ENCODE measurements at regions not wholly inside any gene's neighbourhood (a gene's known extent, or its start where the extent isn't known, plus 50 kb on each side); places are given as distances from the start of the nearest gene placed in this dataset.

- H3K4me2 ChIP-seq (replicated peaks; ENCODE audit: low read depth, low read length, poor library complexity, severe bottlenecking): no peak overlapping the region
- H3K9me3 ChIP-seq (ENCODE audit: control extremely low read depth in 1 of 3, control insufficient read depth in 2 of 3, insufficient read depth in 1 of 3, low read length in 2 of 3): peaks cover 0 to 1% (median 0%) of the 10 kb centered on the region in 3 donors
- no peak for ATAC-seq (ENCODE audit: low read depth)
- H3K4me3 ChIP-seq (ENCODE audit: control extremely low read depth in 1 of 5, extremely low read depth in 1 of 5, insufficient read depth in 1 of 5, low read depth in 2 of 5, low read length in 4 of 5): no peak overlapping the region
- H2AFZ ChIP-seq (ENCODE audit: insufficient read depth, low read depth, low read length, poor library complexity, severe bottlenecking): no peak overlapping the region
- no peak overlapping the region for H3K9ac ChIP-seq (ENCODE audit: low read length)
- H3K9me3 Mint-ChIP-seq (ENCODE audit: insufficient read depth): no peaks in the 10 kb centered on the region
- H4K20me1 ChIP-seq (ENCODE audit: control insufficient read depth, insufficient read depth, low read length, poor library complexity, severe bottlenecking): no peaks in the 10 kb centered on the region
- no peaks in the 10 kb centered on the region for H3K4me1 ChIP-seq (ENCODE audit: control insufficient read depth in 2 of 2, insufficient read depth in 2 of 2, low read length in 2 of 2)
- CTCF ChIA-PET: no interaction called here
- no peaks in the 10 kb centered on the region for H3K27me3 Mint-ChIP-seq
- DNase-seq: no peak
- no peak for TF ChIP-seq CTCF (IDR thresholded peaks at IDR 0.05)
- TF ChIP-seq EZH2 (IDR thresholded peaks at IDR 0.05; ENCODE audit: borderline replicate concordance, insufficient read depth, low read depth, low read length, poor library complexity, severe bottlenecking): no peak
- no peaks in the 10 kb centered on the region for H3K36me3 ChIP-seq (replicated peaks in 1 of 2; ENCODE audit: control extremely low read depth in 1 of 2, control insufficient read depth in 1 of 2, extremely low read depth in 1 of 2, insufficient read depth in 2 of 2, low read length in 1 of 2)
- H3K4me1 Mint-ChIP-seq: no peaks in the 10 kb centered on the region
- no peaks in the 10 kb centered on the region for H3K79me2 ChIP-seq (ENCODE audit: control insufficient read depth, insufficient read depth, low read length)
- H3K27ac ChIP-seq (ENCODE audit: low read length in 2 of 2): no peak overlapping the region
- 100% methylated on average over 1 of the region's 7 CpGs for WGBS (ENCODE audit: insufficient coverage)
- H3K27me3 ChIP-seq (replicated peaks in 1 of 4; ENCODE audit: control extremely low read depth in 1 of 4, control insufficient read depth in 3 of 4, insufficient read depth in 4 of 4, low read length in 3 of 4): no peaks in the 10 kb centered on the region
- intact Hi-C loops (cut with micrococcal nuclease): no loop called here
- H3K27ac Mint-ChIP-seq: no peak overlapping the region
- no peak overlapping the region for H3K4me3 Mint-ChIP-seq
- POLR2A ChIA-PET: no interaction called here
Observed at GRCh38 chr1:238652346-238652968, 733.9 kb upstream of the CHRM3 start.

DNA sequence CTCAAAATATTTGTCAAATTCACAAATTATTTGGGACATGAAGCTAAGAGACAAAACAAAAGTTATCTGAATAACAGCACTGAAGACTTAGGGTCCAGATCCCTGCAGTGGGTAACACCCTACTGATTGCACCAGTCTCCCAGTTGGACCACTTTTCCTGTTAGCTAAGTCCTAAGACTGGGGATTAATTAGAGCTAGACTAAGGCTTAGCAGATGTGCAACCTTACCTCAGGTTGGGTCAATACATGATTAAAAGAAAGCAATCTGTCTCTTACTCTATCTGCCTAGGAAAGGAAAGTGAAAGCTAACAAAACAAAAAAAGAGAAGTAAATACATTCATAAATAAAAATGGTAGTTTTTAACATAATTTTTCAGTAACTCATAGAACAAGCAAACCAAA is 737.2 kb upstream of the CHRM3 start:
- Histone ChIP-seq H3K4me3 (ENCODE audit: control extremely low read depth in 1 of 5, extremely low read depth in 1 of 5, insufficient read depth in 1 of 5, low read depth in 2 of 5, low read length in 4 of 5) (no peak overlapping the region), H4K20me1 (ENCODE audit: control insufficient read depth, insufficient read depth, low read length, poor library complexity, severe bottlenecking) (no peaks in the 10 kb centered on the region), H3K27me3 (replicated peaks in 1 of 4; ENCODE audit: control extremely low read depth in 1 of 4, control insufficient read depth in 3 of 4, insufficient read depth in 4 of 4, low read length in 3 of 4) (no peaks in the 10 kb centered on the region), H3K27ac (ENCODE audit: low read length in 2 of 2) (no peak overlapping the region), H3K9ac (ENCODE audit: low read length) (no peak overlapping the region), H3K79me2 (ENCODE audit: control insufficient read depth, insufficient read depth, low read length) (no peaks in the 10 kb centered on the region), H2AFZ (ENCODE audit: insufficient read depth, low read depth, low read length, poor library complexity, severe bottlenecking) (peak overlapping the region; percentile 9), H3K9me3 (ENCODE audit: control extremely low read depth in 1 of 3, control insufficient read depth in 2 of 3, insufficient read depth in 1 of 3, low read length in 2 of 3) (peaks cover 0 to 1% (median 0%) of the 10 kb centered on the region in 3 donors), H3K36me3 (replicated peaks in 1 of 2; ENCODE audit: control extremely low read depth in 1 of 2, control insufficient read depth in 1 of 2, extremely low read depth in 1 of 2, insufficient read depth in 2 of 2, low read length in 1 of 2) (no peaks in the 10 kb centered on the region), H3K4me1 (ENCODE audit: control insufficient read depth in 2 of 2, insufficient read depth in 2 of 2, low read length in 2 of 2) (no peaks in the 10 kb centered on the region), H3K4me2 (replicated peaks; ENCODE audit: low read depth, low read length, poor library complexity, severe bottlenecking) (no peak overlapping the region)
- TF ChIP-seq EZH2 (IDR thresholded peaks at IDR 0.05; ENCODE audit: borderline replicate concordance, insufficient read depth, low read depth, low read length, poor library complexity, severe bottlenecking) (no peak), CTCF (IDR thresholded peaks at IDR 0.05) (no peak)
- CTCF ChIA-PET: no interaction called here
- DNase-seq (no peak), ATAC-seq (ENCODE audit: low read depth) (no peak)
- Mint-ChIP-seq H3K27ac (no peak overlapping the region), H3K27me3 (no peaks in the 10 kb centered on the region), H3K4me1 (no peaks in the 10 kb centered on the region), H3K4me3 (no peak overlapping the region), H3K9me3 (ENCODE audit: insufficient read depth) (no peaks in the 10 kb centered on the region)
- intact Hi-C loops (cut with micrococcal nuclease): no loop called here
- POLR2A ChIA-PET: no interaction called here

Measured in B cell (primary cell).